GM19023 (cell line): ENCODE measurements at regions not wholly inside any gene's neighbourhood (a gene's known extent, or its start where the extent isn't known, plus 50 kb on each side); places are given as distances from the start of the nearest gene placed in this dataset.

Source experiments
- ATAC-seq: cut with Tn5 transposase; IDR thresholded peaks from one replicate; pipeline ENCODE4 v1.9.1; 2021; ENCODE audit warnings: mild to moderate bottlenecking, moderate library complexity; ENCODE audit not compliant: unreplicated experiment

DNA sequence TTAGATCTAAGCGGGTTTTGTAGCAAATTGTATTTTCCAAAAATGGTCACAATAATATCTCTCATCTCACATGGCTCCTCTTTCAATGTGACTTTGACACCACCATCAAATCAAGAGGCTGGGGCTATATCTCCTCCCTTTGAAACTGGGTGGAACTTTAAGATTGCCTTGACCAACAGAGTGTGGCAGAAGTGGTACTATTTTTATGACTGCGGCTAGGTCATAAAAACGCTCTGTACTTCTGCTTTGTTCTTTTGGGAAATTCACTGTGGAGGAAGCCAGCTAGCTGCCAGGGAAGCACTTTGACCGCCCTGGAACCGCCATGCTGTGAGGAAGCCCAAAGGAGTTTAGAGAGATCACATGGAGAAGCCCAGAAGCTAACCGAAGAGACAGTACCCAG is 50.7 kb upstream of the ACOT11 start:
- ATAC-seq = no peak

DNA sequence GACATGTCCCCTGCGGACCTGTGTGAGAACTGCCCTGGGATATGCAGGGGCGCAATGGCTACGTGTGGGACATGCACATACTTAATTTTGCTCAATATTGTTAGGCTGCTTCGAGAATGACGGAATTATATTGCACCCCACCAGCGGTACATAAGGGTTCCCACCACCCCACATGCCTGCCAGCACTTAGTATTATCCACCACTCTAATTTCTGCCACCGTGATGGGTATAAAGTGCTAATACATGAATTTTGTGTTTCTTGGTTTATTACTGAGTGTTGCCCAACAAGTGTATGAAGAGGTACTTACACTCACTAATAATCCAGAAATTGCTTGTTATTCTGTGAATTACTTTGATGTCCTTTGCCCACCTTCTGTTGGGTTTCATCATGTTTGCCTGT is 52.1 kb upstream of the ACOT11 start:
- ATAC-seq = no peak

DNA sequence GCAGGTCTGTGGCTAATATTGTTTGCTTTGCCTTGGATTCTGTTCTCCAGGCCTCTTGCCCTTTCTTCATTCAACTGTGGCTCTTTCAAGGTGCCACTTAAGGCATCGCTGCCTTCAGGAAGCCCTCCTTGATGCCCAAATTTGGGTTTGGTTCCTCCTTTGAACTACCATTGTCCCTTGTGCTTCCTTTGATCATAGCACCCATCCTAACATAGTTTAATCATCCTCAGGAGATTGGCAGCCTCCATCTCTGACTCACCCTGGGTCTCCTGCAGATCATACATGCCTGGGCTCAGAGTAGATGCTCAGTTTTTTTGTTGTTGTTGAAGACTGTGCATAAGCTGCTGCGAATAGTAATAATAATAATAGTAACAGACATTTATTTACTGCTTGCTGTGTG is 54.4 kb upstream of the ACOT11 start:
- ATAC-seq = no peak

- no peak for ATAC-seq
Measured at GRCh38 chr1:54490361-54491248, 57.4 kb upstream of the ACOT11 start.

GRCh38 chr1:54489627-54490250 is 58.3 kb upstream of the ACOT11 start:
- ATAC-seq = no peak

- ATAC-seq = peak; percentile 67
Measured at GRCh38 chr1:54488779-54489626, 59.0 kb upstream of the ACOT11 start.

DNA sequence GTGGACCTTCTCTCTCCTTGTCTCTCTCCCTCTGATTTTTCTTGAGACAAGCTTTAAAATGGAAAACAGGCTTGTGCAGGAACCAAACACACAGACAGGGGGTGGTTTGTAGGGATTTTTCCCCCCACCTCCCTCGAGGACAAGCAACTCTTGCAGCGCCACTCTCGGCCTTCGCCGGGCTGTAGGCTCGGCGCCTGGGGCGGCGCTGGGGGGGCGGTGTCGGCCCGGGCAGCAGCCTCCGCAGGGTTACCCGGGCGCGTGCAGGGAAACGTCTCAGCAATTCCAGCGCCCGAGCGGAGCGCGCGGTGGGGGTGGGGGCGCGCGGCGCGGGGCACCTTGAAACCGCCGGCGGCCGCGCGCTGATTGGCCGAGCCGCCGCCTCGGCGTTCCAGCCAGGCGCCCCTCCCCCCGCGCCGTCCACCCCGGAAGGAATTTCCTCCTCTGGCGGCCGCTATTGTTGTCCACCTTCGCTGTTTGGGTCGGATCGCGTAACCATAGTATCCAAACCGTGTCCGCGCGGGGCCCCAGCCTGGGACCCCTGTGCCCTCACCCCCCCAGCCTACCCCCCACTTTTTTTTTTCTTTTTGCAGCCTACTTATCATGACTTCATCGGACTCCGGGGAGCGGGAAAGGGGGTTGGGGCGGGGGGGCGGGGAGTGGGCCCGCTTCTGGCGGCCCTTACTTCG is 59.8 kb upstream of the ACOT11 start:
- peak; percentile 54 for ATAC-seq

GRCh38 chr1:54487571-54488050 is 60.4 kb upstream of the ACOT11 start:
- no peak for ATAC-seq

- no peak for ATAC-seq
Measured at GRCh38 chr1:54486907-54487306, 61.1 kb upstream of the ACOT11 start.

DNA sequence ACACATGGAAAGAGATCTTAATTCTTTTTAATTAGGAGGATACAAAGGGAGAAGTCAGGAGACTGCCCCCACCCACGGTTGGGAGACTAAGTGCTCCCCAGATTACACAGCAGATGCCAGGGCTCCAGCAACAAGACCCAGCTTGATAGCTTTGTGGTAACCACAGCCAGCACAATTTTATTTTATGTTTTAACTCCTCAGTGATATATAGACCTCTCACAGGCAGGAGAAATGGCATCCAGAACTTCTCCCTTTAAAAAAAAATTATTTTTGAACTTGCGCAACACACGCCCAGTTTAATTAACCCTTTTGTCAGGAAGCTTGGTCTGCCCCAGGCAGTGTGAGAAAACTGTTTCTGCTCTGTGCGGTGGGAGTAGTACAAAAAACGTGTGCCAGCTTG is 62.6 kb upstream of the ACOT11 start:
- no peak for ATAC-seq

- ATAC-seq = no peak
Measured at GRCh38 chr1:54483875-54484437, 64.1 kb upstream of the ACOT11 start.

- ATAC-seq = no peak
Measured at GRCh38 chr1:54481201-54481884, 66.7 kb upstream of the ACOT11 start.

DNA sequence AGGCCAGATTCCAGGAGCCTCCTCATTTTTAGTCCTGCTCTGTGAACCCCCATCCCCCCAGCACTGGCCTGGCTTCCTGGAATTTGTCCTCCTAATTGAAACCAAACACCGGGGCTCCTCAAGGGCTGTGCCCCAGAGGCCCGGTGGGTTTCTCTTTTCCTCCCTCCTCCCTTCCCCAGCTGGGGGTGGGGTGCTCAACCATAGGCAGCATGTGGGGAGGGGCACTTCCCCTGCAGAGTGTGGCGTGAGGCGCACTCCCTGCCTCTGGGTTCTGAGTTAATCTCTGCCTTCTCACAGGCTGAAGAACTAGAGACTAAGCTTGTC is 67.5 kb upstream of the ACOT11 start:
- no peak for ATAC-seq

DNA sequence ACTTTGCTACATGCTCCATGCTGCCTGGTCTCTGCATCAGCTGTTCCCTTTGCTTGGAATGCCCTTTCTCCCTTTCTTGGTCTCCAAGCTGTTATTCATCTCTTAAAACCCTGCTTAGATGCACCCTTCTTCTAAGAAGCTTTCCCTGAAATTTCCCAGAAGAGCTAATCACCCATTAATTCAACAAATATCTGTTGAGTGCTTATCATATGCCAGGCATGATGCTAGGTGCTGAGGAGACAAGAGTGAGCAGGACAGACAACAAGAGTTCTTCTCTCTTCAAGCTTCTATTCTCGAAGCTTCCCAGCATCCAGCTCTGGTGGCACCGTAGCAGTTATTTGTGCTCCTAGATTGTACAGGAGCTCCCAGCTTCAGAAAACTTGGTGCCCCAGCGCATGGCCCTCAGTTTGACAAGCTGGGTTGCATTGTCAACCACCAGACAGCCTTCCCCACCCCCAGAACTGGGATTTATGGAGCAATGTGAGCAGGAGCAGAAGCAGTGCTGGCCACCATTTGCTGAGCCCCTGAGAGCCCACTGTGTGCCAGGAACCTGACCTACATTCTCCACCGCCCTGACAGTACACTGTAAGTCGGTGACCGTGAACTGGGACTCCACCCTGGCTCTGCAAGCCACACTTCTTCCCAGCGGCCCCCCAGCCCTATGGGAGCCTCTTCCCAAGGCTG is 68.0 kb upstream of the ACOT11 start:
- no peak for ATAC-seq

DNA sequence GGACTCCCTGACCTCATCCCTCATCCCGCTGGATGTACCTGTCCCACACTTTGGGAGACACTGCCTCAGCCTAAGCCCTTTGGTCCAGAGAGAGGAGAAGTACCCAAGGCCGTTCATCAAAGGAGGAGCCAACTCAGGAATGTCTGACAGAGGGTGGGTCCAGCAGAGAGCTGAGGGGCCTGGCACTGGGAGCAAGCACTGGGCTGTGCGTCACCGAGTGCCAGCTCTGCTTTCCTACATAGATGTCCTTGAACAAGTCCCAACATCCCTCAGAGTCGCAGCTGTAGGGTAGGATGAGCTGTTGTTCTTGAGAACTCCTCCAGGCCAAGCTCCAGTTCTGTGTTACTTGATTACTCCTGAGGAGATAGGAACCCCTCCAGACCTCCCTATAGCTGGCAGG is 68.8 kb upstream of the ACOT11 start:
- ATAC-seq = no peak

DNA sequence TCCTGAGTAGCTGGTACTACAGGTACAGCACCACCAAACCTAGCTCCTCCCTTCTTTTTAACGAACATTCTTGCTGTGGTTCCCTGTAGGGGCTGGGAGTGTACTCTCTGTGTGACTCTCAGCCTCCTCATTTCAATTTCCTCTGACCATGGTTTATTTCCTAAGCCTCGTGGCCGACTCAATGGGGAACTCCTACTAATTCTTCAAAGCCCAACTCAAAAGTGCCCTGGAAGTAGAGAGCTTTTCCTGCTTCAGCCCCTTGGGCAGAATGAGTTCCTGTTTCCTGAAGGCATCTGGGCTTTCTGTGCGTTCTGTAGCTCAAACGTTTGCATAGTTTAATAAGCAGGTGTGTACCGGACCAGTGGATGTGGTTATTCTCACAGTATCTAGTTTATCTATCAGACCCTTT is 70.9 kb upstream of the ACOT11 start:
- no peak for ATAC-seq

DNA sequence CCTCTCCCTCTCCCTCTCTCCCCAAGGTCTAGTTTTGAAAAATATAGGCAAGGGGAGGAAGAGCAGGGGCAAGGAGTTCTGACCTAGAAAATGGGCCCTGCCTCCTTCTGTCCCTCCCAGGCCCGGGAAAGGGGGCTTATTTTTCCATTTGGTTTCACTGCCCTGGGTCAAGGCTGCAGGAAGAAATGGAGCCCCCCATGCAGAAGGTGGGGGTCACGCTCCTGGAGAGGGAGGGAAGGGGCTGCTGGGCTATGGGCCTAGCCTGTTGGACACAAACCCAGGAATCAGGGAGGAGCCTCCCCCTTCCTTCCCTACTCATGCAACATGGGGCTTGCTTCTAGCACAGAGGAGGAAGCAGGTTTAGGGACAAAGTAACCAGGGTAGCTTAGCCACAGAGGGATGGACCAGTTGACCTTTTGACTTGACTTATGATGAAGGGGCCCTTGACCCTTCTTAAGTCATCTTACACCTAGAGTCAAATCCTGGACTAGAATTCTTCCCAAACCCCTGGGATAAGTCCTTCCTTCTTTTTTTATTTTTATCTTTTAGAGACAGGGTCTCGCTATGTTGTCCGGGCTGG is 70.4 kb upstream of the SSBP3 start:
- no peak for ATAC-seq

- no peak for ATAC-seq
Measured at GRCh38 chr1:54475946-54476516, 69.8 kb upstream of the SSBP3 start.

- no peak for ATAC-seq
Measured at GRCh38 chr1:54475357-54475881, 69.2 kb upstream of the SSBP3 start.
